ENCODE measurements at regions not wholly inside any gene's neighbourhood (a gene's known extent, or its start where the extent isn't known, plus 50 kb on each side); places are given as distances from the start of the nearest gene placed in this dataset.

DNA sequence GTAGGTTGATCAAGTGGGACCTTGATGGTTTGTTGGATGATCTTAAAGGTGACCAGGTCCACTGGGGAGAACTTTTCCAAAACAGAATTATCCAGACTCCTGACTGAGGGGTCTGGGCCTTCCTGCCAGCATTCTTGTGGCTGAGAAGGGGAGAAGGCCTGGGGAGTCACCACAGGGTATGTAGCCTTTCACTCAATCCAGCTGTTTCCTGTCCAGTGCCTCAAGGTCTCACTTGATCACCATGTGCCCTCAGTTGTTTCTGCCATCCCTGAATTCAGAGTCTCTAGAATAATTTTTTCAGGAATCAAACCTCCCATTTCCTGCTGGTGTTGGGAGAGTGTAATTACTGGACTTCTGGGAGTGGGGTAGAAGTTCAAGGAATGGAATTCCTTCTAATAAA lies 54.4 kb upstream of the TANC1 start:
- no peak overlapping the region for H3K9ac ChIP-seq (ENCODE audit: extremely low read depth, insufficient read length, low read length)
- no peak overlapping the region for H4K91ac ChIP-seq (ENCODE audit: insufficient read length, low read depth, low read length)
- H3K27me3 ChIP-seq (ENCODE audit: insufficient read depth, low read length), result no peaks in the 10 kb centered on the region
- no peaks in the 10 kb centered on the region; a peak in 2 of 7 replicates for H3K36me3 Mint-ChIP-seq (ENCODE audit: insufficient read depth in 1 of 3, low read depth in 3 of 3)
- no peak overlapping the region for H2BK20ac ChIP-seq (ENCODE audit: low read depth, low read length, poor library complexity, severe bottlenecking)
- DNase-seq, result no peak
- H4K20me1 ChIP-seq (ENCODE audit: control insufficient read depth, insufficient read depth, insufficient read length), result no peaks in the 10 kb centered on the region
- H3K27ac Mint-ChIP-seq, result no peak overlapping the region
- H3K23ac ChIP-seq (ENCODE audit: insufficient read length, low read depth, low read length), result no peak overlapping the region
- H3K9me3 Mint-ChIP-seq, result peaks cover 0 to 3% of the 10 kb centered on the region in 2 experiments; a peak in 3 of 5 replicates
- H4K5ac ChIP-seq (ENCODE audit: insufficient read length, low read depth, low read length), result no peak overlapping the region
- H3K4me2 ChIP-seq (ENCODE audit: insufficient read depth, insufficient read length, low read length), result no peak overlapping the region
- no peak overlapping the region for H2AFZ ChIP-seq (ENCODE audit: low read length)
- TF ChIP-seq, protein P1, sequence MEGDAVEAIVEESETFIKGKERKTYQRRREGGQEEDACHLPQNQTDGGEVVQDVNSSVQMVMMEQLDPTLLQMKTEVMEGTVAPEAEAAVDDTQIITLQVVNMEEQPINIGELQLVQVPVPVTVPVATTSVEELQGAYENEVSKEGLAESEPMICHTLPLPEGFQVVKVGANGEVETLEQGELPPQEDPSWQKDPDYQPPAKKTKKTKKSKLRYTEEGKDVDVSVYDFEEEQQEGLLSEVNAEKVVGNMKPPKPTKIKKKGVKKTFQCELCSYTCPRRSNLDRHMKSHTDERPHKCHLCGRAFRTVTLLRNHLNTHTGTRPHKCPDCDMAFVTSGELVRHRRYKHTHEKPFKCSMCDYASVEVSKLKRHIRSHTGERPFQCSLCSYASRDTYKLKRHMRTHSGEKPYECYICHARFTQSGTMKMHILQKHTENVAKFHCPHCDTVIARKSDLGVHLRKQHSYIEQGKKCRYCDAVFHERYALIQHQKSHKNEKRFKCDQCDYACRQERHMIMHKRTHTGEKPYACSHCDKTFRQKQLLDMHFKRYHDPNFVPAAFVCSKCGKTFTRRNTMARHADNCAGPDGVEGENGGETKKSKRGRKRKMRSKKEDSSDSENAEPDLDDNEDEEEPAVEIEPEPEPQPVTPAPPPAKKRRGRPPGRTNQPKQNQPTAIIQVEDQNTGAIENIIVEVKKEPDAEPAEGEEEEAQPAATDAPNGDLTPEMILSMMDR (conservative IDR thresholded peaks at IDR 0.05), result no peak
- H3K4ac ChIP-seq (ENCODE audit: low read depth, low read length), result no peak overlapping the region
- no peak overlapping the region for H3K27ac ChIP-seq (ENCODE audit: insufficient read length, low read depth, low read length)
- no peaks in the 10 kb centered on the region for H3K9me3 ChIP-seq (ENCODE audit: control insufficient read depth, low read depth, low read length)
- no peaks in the 10 kb centered on the region for H3K79me2 ChIP-seq (ENCODE audit: insufficient read depth, low read length)
- H2AK5ac ChIP-seq (ENCODE audit: insufficient read length, low read length), result no peak overlapping the region
- H3T11ph ChIP-seq (ENCODE audit: low read length), result no peak overlapping the region
- no peak overlapping the region for H4K8ac ChIP-seq (replicated peaks; ENCODE audit: insufficient read length, low read depth, low read length)
- H3K4me3 Mint-ChIP-seq, result no peak overlapping the region
- H3K4me1 Mint-ChIP-seq, result peaks cover 29 to 37% of the 10 kb centered on the region in 2 experiments
- no peak overlapping the region for H2BK12ac ChIP-seq (ENCODE audit: insufficient read length, low read depth, low read length)
- no peaks in the 10 kb centered on the region for H3K79me1 ChIP-seq (ENCODE audit: insufficient read depth, low read depth, low read length, poor library complexity, severe bottlenecking)
- H3K23me2 ChIP-seq (ENCODE audit: insufficient read length, low read depth, low read length, poor library complexity, severe bottlenecking), result no peaks in the 10 kb centered on the region
- H2BK5ac ChIP-seq (ENCODE audit: insufficient read length, low read length), result no peak overlapping the region
- no peaks in the 10 kb centered on the region; the same call in 1 of the 2 replicates for H3K4me1 ChIP-seq (ENCODE audit: insufficient read depth, low read length)
- H3K14ac ChIP-seq (ENCODE audit: insufficient read depth, low read length), result no peak overlapping the region
- H2BK120ac ChIP-seq (ENCODE audit: low read depth, low read length, poor library complexity, severe bottlenecking), result no peak overlapping the region
- H3K27me3 Mint-ChIP-seq (ENCODE audit: low read depth), result no peaks in the 10 kb centered on the region; the same call in 1 of the 2 replicates
- H3K18ac ChIP-seq (ENCODE audit: insufficient read length, low read depth, low read length), result no peak overlapping the region
- no peak overlapping the region for H2BK15ac ChIP-seq (ENCODE audit: low read depth, low read length)
- H3K56ac ChIP-seq (ENCODE audit: insufficient read length, low read depth, low read length), result no peak overlapping the region
